Astrocyte (in vitro differentiated cells and primary cell): ENCODE measurements at regions not wholly inside any gene's neighbourhood (a gene's known extent, or its start where the extent isn't known, plus 50 kb on each side); places are given as distances from the start of the nearest gene placed in this dataset.

Experiments
- CTCF ChIP-seq: IDR thresholded peaks from 2 replicates; pipeline ENCODE4 v1.5.1; 2011; ENCODE audit warnings: low read depth, mild to moderate bottlenecking, inconsistent platforms, low read length, moderate library complexity; ENCODE audit not compliant: insufficient read depth
- EZH2 ChIP-seq: IDR thresholded peaks from 2 replicates; pipeline ENCODE4 v1.6.1; 2012; ENCODE audit warnings: mild to moderate bottlenecking, low read length, inconsistent platforms; ENCODE audit not compliant: insufficient read depth

- TF ChIP-seq CTCF (no peak), EZH2 (no peak)
Measured at GRCh38 chr6:19902201-19902600, 65.0 kb downstream of the ID4 start.
